IPS DF 6.9 (cell line): ENCODE measurements at regions not wholly inside any gene's neighbourhood (a gene's known extent, or its start where the extent isn't known, plus 50 kb on each side); places are given as distances from the start of the nearest gene placed in this dataset.

Experiments
- DNase-seq: peaks from one replicate; pipeline ENCODE4 v3.0.0-alpha.2; 2013; ENCODE audit warnings: low read depth, low spot score
- H3K27ac ChIP-seq: one replicate; pipeline ENCODE4 v1.5.1; 2013; ENCODE audit warnings: low read length, control low read depth
- H3K27me3 ChIP-seq: 2 replicates; pipeline ENCODE4 v1.6.1; 2013; ENCODE audit warnings: mild to moderate bottlenecking, low read length; ENCODE audit not compliant: control insufficient read depth, insufficient read depth
- H3K36me3 ChIP-seq: 2 replicates; pipeline ENCODE4 v1.6.1; 2013; ENCODE audit warnings: low read length; ENCODE audit not compliant: control insufficient read depth, insufficient read depth
- H3K4me1 ChIP-seq: 2 replicates; pipeline ENCODE4 v1.6.1; 2013; ENCODE audit warnings: low read length; ENCODE audit not compliant: control insufficient read depth, insufficient read depth
- H3K4me3 ChIP-seq: 2 replicates; pipeline ENCODE4 v1.5.1; 2013; ENCODE audit warnings: mild to moderate bottlenecking, low read length
- H3K9me3 ChIP-seq: 2 replicates; pipeline ENCODE4 v1.6.1; 2013; ENCODE audit warnings: low read length, inconsistent platforms; ENCODE audit not compliant: control insufficient read depth, insufficient read depth
- WGBS: extraction: QIAGEN DNeasy Blood & Tissue Kit; methylation state at CpG from one replicate; pipeline ENCODE4 v1.1.7; 2013; ENCODE audit warnings: mixed read lengths, missing lambda C conversion rate; ENCODE audit not compliant: insufficient read length, insufficient coverage; 5-methylcytosine and 5-hydroxymethylcytosine counted together

DNA sequence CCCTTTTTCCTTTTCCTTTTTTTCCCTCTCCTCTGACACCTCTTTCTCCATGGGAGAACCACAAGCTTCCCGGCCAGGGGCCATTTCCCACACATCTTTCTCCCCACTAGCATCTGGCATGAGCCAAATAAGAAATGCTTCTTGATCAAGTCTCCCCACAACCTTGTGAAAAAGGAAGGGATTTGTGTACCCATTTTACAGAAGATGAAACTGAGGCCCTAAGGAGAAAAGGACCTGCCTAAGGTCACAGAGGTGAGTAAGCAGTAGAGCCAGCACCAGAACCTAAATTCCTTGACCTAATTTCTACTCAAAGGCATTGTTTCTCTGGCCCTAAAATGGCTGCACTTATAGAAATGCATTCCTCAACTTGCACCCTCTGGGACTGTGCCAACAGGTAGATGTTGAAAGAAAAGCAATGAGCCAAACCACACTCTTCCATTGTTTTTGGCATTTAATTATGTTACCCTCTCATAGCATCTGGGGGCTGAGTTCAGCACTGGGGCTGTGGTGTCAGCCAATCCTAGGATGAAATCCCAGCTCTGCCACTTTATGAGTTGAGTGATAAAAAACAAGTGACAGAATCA lies 81.7 kb upstream of the TLE3 start:
- WGBS = no CpG with 5 or more reads among the region's 1 CpG
- Histone ChIP-seq H3K27ac (no peak overlapping the region), H3K36me3 (no peaks in the 10 kb centered on the region), H3K4me3 (no peak overlapping the region), H3K4me1 (no peaks in the 10 kb centered on the region), H3K9me3 (no peaks in the 10 kb centered on the region), H3K27me3 (no peaks in the 10 kb centered on the region)
- no peak for DNase-seq

DNA sequence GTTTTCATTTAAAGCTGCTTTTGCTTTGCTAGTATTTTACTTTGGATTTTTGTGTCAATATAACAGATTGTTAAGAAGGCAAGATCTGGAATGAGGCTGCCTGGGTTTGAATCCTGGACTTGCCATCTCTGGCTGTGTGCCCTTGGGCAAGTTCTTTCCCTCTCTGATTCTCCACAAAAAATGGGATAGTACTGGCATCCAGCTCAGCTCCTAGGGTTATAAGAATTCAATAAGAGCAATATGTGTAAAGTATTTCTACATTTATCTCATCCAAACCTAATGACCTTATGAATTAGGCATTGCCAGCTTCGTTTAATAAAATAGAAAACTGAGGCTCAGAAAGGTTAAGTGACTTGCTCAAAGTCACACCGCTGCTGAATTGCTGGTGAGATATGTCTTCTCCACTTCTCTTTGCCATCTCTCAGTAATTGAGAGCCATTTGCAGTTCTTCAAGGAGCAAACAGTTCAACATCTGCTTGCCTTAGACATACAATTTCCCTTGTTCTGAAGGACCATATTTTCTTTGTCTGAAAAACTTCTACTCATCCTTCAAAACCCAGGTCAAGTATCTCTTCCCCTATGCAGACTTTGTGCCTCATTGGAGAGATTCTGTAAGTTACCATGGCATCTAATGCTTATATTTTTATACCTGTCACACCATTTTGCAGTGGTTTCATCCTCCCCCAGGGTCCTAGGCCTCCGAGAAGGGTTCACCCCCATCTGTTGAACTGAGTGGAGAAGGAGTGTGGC lies 80.8 kb upstream of the TLE3 start:
- Histone ChIP-seq H3K9me3 (no peaks in the 10 kb centered on the region), H3K4me1 (no peaks in the 10 kb centered on the region), H3K27ac (no peak overlapping the region), H3K27me3 (no peaks in the 10 kb centered on the region), H3K36me3 (no peaks in the 10 kb centered on the region), H3K4me3 (no peak overlapping the region)
- DNase-seq = no peak
- WGBS = no CpG with 5 or more reads among the region's 3 CpGs

DNA sequence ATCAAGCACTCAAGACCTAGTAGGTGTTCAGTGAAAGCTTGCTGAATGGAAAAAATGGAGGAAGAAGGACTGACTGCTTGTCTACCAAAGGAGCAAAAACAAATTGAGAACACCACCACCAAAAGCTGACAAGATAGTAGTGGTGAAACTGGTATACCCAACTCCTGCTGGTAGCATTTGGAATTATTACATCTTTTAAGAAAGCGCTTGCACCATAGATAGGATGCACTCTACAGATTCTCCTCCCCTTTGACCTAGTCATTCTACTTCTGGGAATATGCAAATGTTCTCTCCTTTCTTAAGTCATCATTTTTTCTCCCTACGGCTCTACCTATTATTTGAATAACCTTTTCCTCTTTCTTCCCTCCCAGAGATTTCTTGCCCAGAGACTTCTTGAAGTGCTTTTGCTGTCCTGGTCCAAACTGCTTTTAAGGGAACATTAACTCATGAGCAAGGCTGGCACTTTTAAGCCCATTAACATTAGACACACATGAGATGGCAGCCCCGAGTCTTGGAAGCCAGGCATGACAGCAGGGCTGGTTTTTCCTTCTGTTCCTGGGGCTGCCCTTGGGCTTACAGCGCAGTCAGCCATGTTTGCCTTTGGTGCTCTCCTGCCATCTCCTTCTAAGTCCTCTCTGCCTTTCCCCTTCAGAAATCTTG lies 75.0 kb upstream of the TLE3 start:
- Histone ChIP-seq H3K4me1 (no peaks in the 10 kb centered on the region), H3K36me3 (no peaks in the 10 kb centered on the region), H3K27ac (no peak overlapping the region), H3K9me3 (no peaks in the 10 kb centered on the region), H3K4me3 (no peak overlapping the region), H3K27me3 (no peaks in the 10 kb centered on the region)
- no peak for DNase-seq
- WGBS = no CpG with 5 or more reads among the region's 4 CpGs

DNA sequence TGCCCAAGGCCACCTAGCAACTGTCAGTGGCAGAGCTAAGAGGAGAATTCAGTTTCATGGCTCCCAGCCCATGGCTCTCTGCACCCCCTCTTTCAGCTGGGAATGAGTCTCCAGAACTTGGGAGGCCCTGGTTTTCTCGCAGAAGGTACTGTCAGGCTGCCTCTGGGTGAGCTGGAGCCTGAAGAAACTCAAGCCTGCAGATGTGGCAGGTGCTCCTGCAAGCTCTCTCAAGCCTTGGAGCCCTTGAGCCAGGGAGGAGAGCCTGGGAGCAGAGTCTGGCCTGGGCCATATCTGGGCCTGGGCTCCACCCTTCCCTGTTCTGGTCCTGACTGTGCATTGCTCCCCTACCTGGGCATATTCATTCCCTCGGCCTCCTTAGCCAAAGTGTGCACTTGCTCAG lies 74.4 kb upstream of the TLE3 start:
- WGBS = no CpG with 5 or more reads among the region's 2 CpGs
- Histone ChIP-seq H3K27ac (no peak overlapping the region), H3K9me3 (no peaks in the 10 kb centered on the region), H3K4me1 (no peaks in the 10 kb centered on the region), H3K4me3 (no peak overlapping the region), H3K27me3 (no peaks in the 10 kb centered on the region), H3K36me3 (no peaks in the 10 kb centered on the region)
- no peak for DNase-seq

DNA sequence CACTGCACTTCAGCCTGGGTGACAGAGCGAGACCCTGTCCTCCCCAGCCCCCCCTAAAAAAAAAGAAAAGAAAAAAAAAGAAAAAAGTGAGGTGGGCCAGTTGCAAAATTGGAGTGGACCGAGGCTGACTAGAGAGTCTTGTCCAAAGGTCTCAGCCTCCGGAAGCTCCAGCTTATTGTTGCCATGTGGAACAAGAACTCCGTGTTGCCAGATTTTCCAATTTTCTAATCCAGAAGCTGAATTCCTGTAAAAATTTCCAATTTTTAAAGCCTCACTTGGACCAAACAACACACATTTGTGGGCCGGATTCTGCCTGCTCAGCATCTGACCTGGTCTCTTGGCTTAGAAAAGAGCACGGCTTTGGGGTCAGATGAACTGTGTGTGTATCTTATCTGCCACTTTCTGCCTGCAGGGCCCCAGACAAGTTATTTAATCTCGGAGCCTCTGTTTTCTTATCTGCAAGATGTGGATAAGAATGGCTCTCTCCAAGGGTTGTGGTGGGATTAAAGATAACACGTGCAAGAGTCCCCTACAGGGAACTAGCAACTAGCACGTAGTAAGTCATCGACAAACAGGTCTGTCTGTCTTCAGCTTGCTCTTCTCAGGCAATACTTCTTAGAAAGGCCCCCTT lies 73.7 kb upstream of the TLE3 start:
- no peaks in the 10 kb centered on the region for H3K27me3 ChIP-seq
- no peaks in the 10 kb centered on the region for H3K36me3 ChIP-seq
- no CpG with 5 or more reads among the region's 10 CpGs for WGBS
- DNase-seq = no peak
- no peak overlapping the region for H3K27ac ChIP-seq
- no peaks in the 10 kb centered on the region for H3K4me1 ChIP-seq
- no peaks in the 10 kb centered on the region for H3K9me3 ChIP-seq
- no peak overlapping the region for H3K4me3 ChIP-seq

DNA sequence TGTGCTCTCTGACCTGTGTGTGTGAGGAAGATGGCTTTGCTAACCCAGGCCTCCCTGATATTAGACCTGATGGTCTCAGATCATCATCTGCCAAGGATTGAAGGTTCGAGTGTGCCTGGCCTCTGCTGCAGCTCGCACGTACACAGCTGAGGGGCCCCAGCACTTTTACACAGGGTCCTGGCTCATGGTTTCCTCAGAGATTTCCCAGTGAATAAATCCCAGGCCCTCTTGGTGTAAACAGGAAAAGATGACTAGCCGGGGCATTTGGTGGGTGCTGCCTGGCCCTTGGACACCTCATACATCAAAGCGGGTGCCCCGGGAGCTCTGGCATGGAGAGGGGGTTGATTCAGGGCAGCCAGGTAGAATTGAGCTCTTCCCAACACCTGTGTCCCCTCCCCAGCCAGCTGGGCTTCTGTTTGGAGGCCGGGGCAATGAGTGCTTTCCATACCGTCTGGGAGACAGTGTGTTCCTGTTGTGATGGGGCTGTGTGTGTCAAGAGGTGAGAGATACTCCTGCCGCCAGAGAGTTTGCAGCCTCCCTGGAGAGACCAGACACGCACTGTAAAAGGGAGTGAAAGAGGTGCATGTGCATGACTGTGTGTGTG lies 72.5 kb upstream of the TLE3 start:
- no CpG with 5 or more reads among the region's 10 CpGs for WGBS
- H3K9me3 ChIP-seq = no peaks in the 10 kb centered on the region
- H3K4me1 ChIP-seq = no peaks in the 10 kb centered on the region
- H3K36me3 ChIP-seq = no peaks in the 10 kb centered on the region
- H3K4me3 ChIP-seq = no peak overlapping the region
- DNase-seq = no peak
- no peaks in the 10 kb centered on the region for H3K27me3 ChIP-seq
- no peak overlapping the region for H3K27ac ChIP-seq

DNA sequence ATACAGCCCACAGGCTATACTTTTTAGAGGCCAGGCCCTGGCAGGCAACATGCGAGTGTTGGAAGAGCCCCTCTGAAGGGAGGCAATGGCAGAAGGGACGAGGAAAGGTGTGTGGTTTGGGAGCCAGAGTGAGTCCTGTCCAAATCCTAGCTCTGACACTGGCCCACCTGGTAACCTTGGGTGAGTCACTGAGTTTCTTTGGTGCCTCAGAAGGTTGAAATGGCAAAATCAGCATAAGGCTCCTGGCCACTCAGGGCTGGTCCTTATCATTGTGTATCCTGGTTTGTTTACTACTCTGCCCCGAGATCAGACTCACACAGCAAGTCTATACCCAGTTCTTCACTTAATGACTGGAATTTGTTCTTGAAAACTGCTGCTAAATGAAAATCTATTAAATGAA lies 71.4 kb upstream of the TLE3 start:
- no peaks in the 10 kb centered on the region for H3K4me1 ChIP-seq
- H3K36me3 ChIP-seq = no peaks in the 10 kb centered on the region
- no peak overlapping the region for H3K4me3 ChIP-seq
- H3K9me3 ChIP-seq = no peaks in the 10 kb centered on the region
- no peak for DNase-seq
- WGBS = no CpG with 5 or more reads among the region's 3 CpGs
- H3K27ac ChIP-seq = no peak overlapping the region
- no peaks in the 10 kb centered on the region for H3K27me3 ChIP-seq

DNA sequence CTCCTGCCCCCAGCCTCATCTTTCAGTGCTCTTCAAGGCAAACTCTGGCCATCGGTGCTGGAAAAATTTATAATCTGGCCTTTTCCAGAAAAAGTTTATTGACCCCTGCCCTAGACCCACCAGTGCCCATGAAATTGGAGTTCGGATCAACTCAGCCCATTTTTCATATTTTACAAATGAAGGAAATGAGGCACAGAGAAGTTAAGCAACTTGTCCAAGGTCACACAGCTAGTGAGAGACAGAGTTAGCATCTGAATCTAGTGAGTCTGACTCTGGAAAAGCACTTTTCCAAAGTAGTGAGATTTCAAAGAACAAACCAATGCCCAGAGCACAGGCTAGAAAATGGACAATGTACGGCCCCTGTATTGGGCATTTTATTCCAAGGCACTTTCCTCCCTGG lies 69.4 kb upstream of the TLE3 start:
- H3K27me3 ChIP-seq = no peaks in the 10 kb centered on the region
- no peaks in the 10 kb centered on the region for H3K9me3 ChIP-seq
- no CpG with 5 or more reads among the region's 3 CpGs for WGBS
- no peaks in the 10 kb centered on the region for H3K36me3 ChIP-seq
- no peak for DNase-seq
- H3K27ac ChIP-seq = no peak overlapping the region
- no peak overlapping the region for H3K4me3 ChIP-seq
- H3K4me1 ChIP-seq = no peaks in the 10 kb centered on the region

DNA sequence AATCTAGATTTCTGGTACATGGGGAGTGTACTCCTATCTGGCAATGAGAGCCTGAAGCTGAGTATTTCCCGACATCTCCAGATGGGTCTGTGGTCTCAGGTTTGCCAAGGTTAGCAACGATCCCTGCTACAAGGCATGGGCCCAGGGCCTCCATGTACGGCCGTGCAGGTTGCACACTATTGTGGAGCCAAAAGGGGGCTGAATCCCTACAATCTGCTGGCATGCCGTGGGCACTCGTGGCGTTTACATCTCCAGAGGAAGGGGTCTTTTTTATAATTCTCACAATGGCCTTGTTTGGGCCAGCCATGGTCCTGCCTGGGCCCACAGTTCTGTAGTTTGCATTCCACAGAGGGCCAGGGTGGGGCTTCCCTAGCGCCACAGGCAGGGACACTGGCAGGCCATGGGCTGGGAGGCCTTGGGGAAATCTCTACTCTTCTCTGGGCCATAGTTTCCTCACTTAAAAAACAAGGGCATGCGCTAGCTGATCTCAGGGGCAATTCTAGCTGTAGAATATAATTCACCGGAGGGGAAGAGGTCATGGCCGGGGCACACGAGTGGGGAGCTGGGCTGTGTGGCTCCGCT lies 68.9 kb upstream of the TLE3 start:
- Histone ChIP-seq H3K4me1 (no peaks in the 10 kb centered on the region), H3K27ac (no peak overlapping the region), H3K36me3 (no peaks in the 10 kb centered on the region), H3K27me3 (no peaks in the 10 kb centered on the region), H3K9me3 (no peaks in the 10 kb centered on the region), H3K4me3 (no peak overlapping the region)
- WGBS = no CpG with 5 or more reads among the region's 13 CpGs
- no peak for DNase-seq

DNA sequence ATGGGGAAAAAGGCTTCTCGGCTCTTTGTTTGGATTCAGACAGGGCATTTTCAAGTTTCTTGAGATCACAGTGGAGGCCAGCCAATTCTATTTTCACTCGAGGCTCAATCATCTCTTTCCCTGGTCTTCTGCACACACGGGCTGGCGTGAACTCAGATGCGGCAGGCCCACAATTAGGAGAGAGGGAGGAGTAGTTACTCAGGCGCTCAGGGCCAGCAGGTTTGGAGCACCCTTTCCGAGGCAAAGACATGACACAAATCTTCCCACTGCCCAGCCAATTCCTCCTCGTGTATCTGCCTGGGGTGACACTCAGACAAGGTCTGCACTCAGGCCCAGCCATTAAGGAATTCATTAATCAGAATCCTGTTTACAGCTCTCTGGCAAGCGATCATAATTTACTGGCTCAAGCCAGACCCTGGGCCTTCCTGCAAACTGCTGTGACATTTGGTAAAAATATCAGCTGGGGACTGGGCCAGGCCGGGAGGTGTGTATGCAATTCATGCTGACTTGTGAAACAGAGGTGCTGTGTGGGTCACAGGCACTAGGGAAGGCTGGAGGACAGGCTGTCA lies 68.1 kb upstream of the TLE3 start:
- H3K27ac ChIP-seq = no peak overlapping the region

More for the DNA sequence above, 68.1 kb upstream of the TLE3 start:
- WGBS = no CpG with 5 or more reads among the region's 10 CpGs
- H3K9me3 ChIP-seq = no peaks in the 10 kb centered on the region
- H3K36me3 ChIP-seq = no peaks in the 10 kb centered on the region
- no peak overlapping the region for H3K4me3 ChIP-seq
- no peaks in the 10 kb centered on the region for H3K27me3 ChIP-seq
- H3K4me1 ChIP-seq = no peaks in the 10 kb centered on the region
- no peak for DNase-seq
